Activated CD4-positive, alpha-beta memory T cell treated with anti-CD3 and anti-CD28 coated beads for 36 hours (primary cell): ENCODE measurements at regions not wholly inside any gene's neighbourhood (a gene's known extent, or its start where the extent isn't known, plus 50 kb on each side); places are given as distances from the start of the nearest gene placed in this dataset.

Experiments used
- CTCF ChIA-PET: fragments of 350-600 bp; sonication (Branson Sonifier 250); formaldehyde crosslinking; loops from one replicate; lab custom pipeline; 2021; ENCODE audit warnings: antibody characterized with exemption, inconsistent platforms; lab: Charles Lee
- POLR2A ChIA-PET: fragments of 350-600 bp; sonication (Branson Sonifier 250); formaldehyde crosslinking; loops from one replicate; lab custom pipeline; 2021; ENCODE audit warnings: antibody characterized with exemption; lab: Charles Lee
- DNase-seq: peaks from one replicate; pipeline ENCODE4 v3.0.0-alpha.2; 2020
- H3K27ac Mint-ChIP-seq: one replicate; pipeline ENCODE4 v1.8.0; 2021; ENCODE audit warnings: mixed read lengths
- H3K27me3 Mint-ChIP-seq: one replicate; pipeline ENCODE4 v1.8.0; 2021; ENCODE audit warnings: mixed read lengths
- H3K36me3 Mint-ChIP-seq: one replicate; pipeline ENCODE4 v1.8.0; 2021; ENCODE audit warnings: mixed read lengths
- H3K4me1 Mint-ChIP-seq: one replicate; pipeline ENCODE4 v1.8.0; 2021; ENCODE audit warnings: low read depth, mixed read lengths
- H3K4me3 Mint-ChIP-seq: one replicate; pipeline ENCODE4 v1.8.0; 2021; ENCODE audit warnings: mild to moderate bottlenecking, mixed read lengths
- H3K9me3 Mint-ChIP-seq: one replicate; pipeline ENCODE4 v1.8.0; 2021; ENCODE audit warnings: mixed read lengths
- intact Hi-C: fragments of 100-400 bp; cut with micrococcal nuclease; formaldehyde crosslinking; loops from one replicate; pipeline ENCODE4 v1.15.1; 2023

GRCh38 chr2:234843411-234843810 is 108.4 kb upstream of the SH3BP4 start:
- peaks cover 9% of the 10 kb centered on the region for H3K27me3 Mint-ChIP-seq
- H3K4me3 Mint-ChIP-seq: no peak overlapping the region
- H3K4me1 Mint-ChIP-seq: no peaks in the 10 kb centered on the region
- POLR2A ChIA-PET: no interaction called here
- no peak overlapping the region for H3K27ac Mint-ChIP-seq
- no peaks in the 10 kb centered on the region for H3K36me3 Mint-ChIP-seq
- CTCF ChIA-PET: no interaction called here
- no peaks in the 10 kb centered on the region for H3K9me3 Mint-ChIP-seq
- no peak for DNase-seq
- intact Hi-C loops: no loop called here

- no peak for DNase-seq
- Mint-ChIP-seq H3K4me3 (no peak overlapping the region), H3K27ac (no peak overlapping the region), H3K9me3 (no peaks in the 10 kb centered on the region), H3K27me3 (peaks cover 9% of the 10 kb centered on the region), H3K4me1 (no peaks in the 10 kb centered on the region), H3K36me3 (no peaks in the 10 kb centered on the region)
- ChIA-PET POLR2A (no interaction called here), CTCF (no interaction called here)
- intact Hi-C loops: no loop called here
Observed at GRCh38 chr2:234842753-234843152, 109.1 kb upstream of the SH3BP4 start.

GRCh38 chr2:234841321-234842015 is 110.3 kb upstream of the SH3BP4 start:
- DNase-seq: no peak
- no peaks in the 10 kb centered on the region for H3K9me3 Mint-ChIP-seq
- no peak overlapping the region for H3K27ac Mint-ChIP-seq
- H3K4me3 Mint-ChIP-seq: no peak overlapping the region
- H3K27me3 Mint-ChIP-seq: peaks cover 7% of the 10 kb centered on the region
- POLR2A ChIA-PET: no interaction called here
- H3K4me1 Mint-ChIP-seq: no peaks in the 10 kb centered on the region
- H3K36me3 Mint-ChIP-seq: no peaks in the 10 kb centered on the region
- intact Hi-C loops: no loop called here
- CTCF ChIA-PET: no interaction called here

- Mint-ChIP-seq H3K4me3 (no peak overlapping the region), H3K4me1 (no peaks in the 10 kb centered on the region)
- POLR2A ChIA-PET: no interaction called here
Observed at GRCh38 chr2:234840336-234840735, 111.5 kb upstream of the SH3BP4 start.

GRCh38 chr2:234839285-234839684 is 112.5 kb upstream of the SH3BP4 start:
- Mint-ChIP-seq H3K9me3 (no peaks in the 10 kb centered on the region), H3K27ac (no peak overlapping the region), H3K27me3 (peaks cover 10% of the 10 kb centered on the region), H3K36me3 (no peaks in the 10 kb centered on the region), H3K4me3 (no peak overlapping the region), H3K4me1 (no peaks in the 10 kb centered on the region)
- DNase-seq: no peak
- intact Hi-C loops: no loop called here
- ChIA-PET POLR2A (no interaction called here), CTCF (no interaction called here)

More at GRCh38 chr2:234840336-234840735, 111.5 kb upstream of the SH3BP4 start:
- CTCF ChIA-PET: no interaction called here
- Mint-ChIP-seq H3K36me3 (no peaks in the 10 kb centered on the region), H3K9me3 (no peaks in the 10 kb centered on the region), H3K27me3 (peaks cover 10% of the 10 kb centered on the region), H3K27ac (no peak overlapping the region)
- intact Hi-C loops: no loop called here
- no peak for DNase-seq

GRCh38 chr2:234836271-234836670 is 115.5 kb upstream of the SH3BP4 start:
- Mint-ChIP-seq H3K27me3 (peaks cover 6% of the 10 kb centered on the region), H3K9me3 (no peaks in the 10 kb centered on the region), H3K4me3 (no peak overlapping the region), H3K36me3 (no peaks in the 10 kb centered on the region), H3K27ac (no peak overlapping the region), H3K4me1 (no peaks in the 10 kb centered on the region)
- ChIA-PET CTCF (no interaction called here), POLR2A (no interaction called here)
- no peak for DNase-seq
- intact Hi-C loops: no loop called here

- Mint-ChIP-seq H3K9me3 (no peaks in the 10 kb centered on the region), H3K27ac (no peak overlapping the region), H3K36me3 (no peaks in the 10 kb centered on the region), H3K27me3 (peaks cover 9% of the 10 kb centered on the region), H3K4me1 (no peaks in the 10 kb centered on the region), H3K4me3 (no peak overlapping the region)
- intact Hi-C loops: no loop called here
- ChIA-PET POLR2A (no interaction called here), CTCF (no interaction called here)
- DNase-seq: no peak
Observed at GRCh38 chr2:234835738-234836137, 116.1 kb upstream of the SH3BP4 start.

- CTCF ChIA-PET: no interaction called here
- intact Hi-C loops: no loop called here
- DNase-seq: no peak
- POLR2A ChIA-PET: no interaction called here
- Mint-ChIP-seq H3K27me3 (peaks cover 9% of the 10 kb centered on the region), H3K4me1 (no peaks in the 10 kb centered on the region), H3K36me3 (no peaks in the 10 kb centered on the region), H3K27ac (no peak overlapping the region), H3K9me3 (no peaks in the 10 kb centered on the region), H3K4me3 (no peak overlapping the region)
Observed at GRCh38 chr2:234834228-234834923, 117.4 kb upstream of the SH3BP4 start.

- no peak overlapping the region for H3K4me3 Mint-ChIP-seq
- no peak for DNase-seq
- H3K27me3 Mint-ChIP-seq: peaks cover 4% of the 10 kb centered on the region
- intact Hi-C loops: no loop called here
- CTCF ChIA-PET: no interaction called here
- H3K36me3 Mint-ChIP-seq: no peaks in the 10 kb centered on the region
- H3K9me3 Mint-ChIP-seq: no peaks in the 10 kb centered on the region
- POLR2A ChIA-PET: no interaction called here
- H3K27ac Mint-ChIP-seq: no peak overlapping the region
- H3K4me1 Mint-ChIP-seq: no peaks in the 10 kb centered on the region
Observed at GRCh38 chr2:234830853-234831252, 121.0 kb upstream of the SH3BP4 start.

GRCh38 chr2:234829074-234829455 is 122.8 kb upstream of the SH3BP4 start:
- no peaks in the 10 kb centered on the region for H3K36me3 Mint-ChIP-seq
- H3K27ac Mint-ChIP-seq: no peak overlapping the region
- H3K4me3 Mint-ChIP-seq: no peak overlapping the region
- H3K9me3 Mint-ChIP-seq: no peaks in the 10 kb centered on the region
- POLR2A ChIA-PET: no interaction called here
- no peaks in the 10 kb centered on the region for H3K4me1 Mint-ChIP-seq
- DNase-seq: no peak
- CTCF ChIA-PET: no interaction called here
- H3K27me3 Mint-ChIP-seq: peaks cover 3% of the 10 kb centered on the region
- intact Hi-C loops: no loop called here

- Mint-ChIP-seq H3K27me3 (peaks cover 3% of the 10 kb centered on the region), H3K4me3 (no peak overlapping the region), H3K36me3 (no peaks in the 10 kb centered on the region), H3K27ac (no peak overlapping the region), H3K4me1 (no peaks in the 10 kb centered on the region), H3K9me3 (no peaks in the 10 kb centered on the region)
- intact Hi-C loops: no loop called here
- CTCF ChIA-PET: interaction anchor here (0.6 kb wide), 1 partner anchor 217 kb away, joined by 4 read pairs; no protein-coding TSS in a partner anchor
- POLR2A ChIA-PET: no interaction called here
- no peak for DNase-seq
Observed at GRCh38 chr2:234828382-234829073, 123.3 kb upstream of the SH3BP4 start.

- Mint-ChIP-seq H3K9me3 (no peaks in the 10 kb centered on the region), H3K4me3 (no peak overlapping the region), H3K27me3 (peaks cover 3% of the 10 kb centered on the region), H3K4me1 (no peaks in the 10 kb centered on the region), H3K27ac (no peak overlapping the region), H3K36me3 (no peaks in the 10 kb centered on the region)
- DNase-seq: no peak
- ChIA-PET CTCF (no interaction called here), POLR2A (no interaction called here)
- intact Hi-C loops: no loop called here
Observed at GRCh38 chr2:234827096-234827860, 124.5 kb upstream of the SH3BP4 start.
